ENCODE measurements at regions not wholly inside any gene's neighbourhood (a gene's known extent, or its start where the extent isn't known, plus 50 kb on each side); places are given as distances from the start of the nearest gene placed in this dataset.

GRCh38 chr12:87841935-87842334 is 187.3 kb downstream of the C12orf50 start:
- no peak overlapping the region for H3K4me3 ChIP-seq (ENCODE audit: low read depth, low read length)
- H3K4me1 ChIP-seq (ENCODE audit: control insufficient read depth, insufficient read depth, low read length) = peaks cover 6% of the 10 kb centered on the region
- no peaks in the 10 kb centered on the region for H3K27me3 ChIP-seq (ENCODE audit: control insufficient read depth, insufficient read depth, low read length)
- H3K36me3 ChIP-seq (ENCODE audit: control insufficient read depth, insufficient read depth, low read length) = no peaks in the 10 kb centered on the region
- H3K27ac ChIP-seq (ENCODE audit: low read depth, low read length) = no peak overlapping the region
- no peaks in the 10 kb centered on the region for H3K9me3 ChIP-seq (ENCODE audit: control insufficient read depth, insufficient read depth, low read depth, low read length)
- no peak overlapping the region for H3K9ac ChIP-seq (ENCODE audit: low read length)

- Histone ChIP-seq H3K9me3 (ENCODE audit: control insufficient read depth, insufficient read depth, low read depth, low read length) (no peaks in the 10 kb centered on the region), H3K27ac (ENCODE audit: low read depth, low read length) (no peak overlapping the region), H3K9ac (ENCODE audit: low read length) (no peak overlapping the region), H3K27me3 (ENCODE audit: control insufficient read depth, insufficient read depth, low read length) (no peaks in the 10 kb centered on the region), H3K4me3 (ENCODE audit: low read depth, low read length) (no peak overlapping the region), H3K4me1 (ENCODE audit: control insufficient read depth, insufficient read depth, low read length) (no peaks in the 10 kb centered on the region), H3K36me3 (ENCODE audit: control insufficient read depth, insufficient read depth, low read length) (no peaks in the 10 kb centered on the region)
These were observed 193.0 kb downstream of the C12orf50 start for GRCh38 chr12:87836190-87836589.

GRCh38 chr12:87828382-87828973 is 200.7 kb downstream of the C12orf50 start:
- no peak overlapping the region for H3K27ac ChIP-seq (ENCODE audit: low read depth, low read length)

GRCh38 chr12:87827638-87828264 is 201.4 kb downstream of the C12orf50 start:
- H3K36me3 ChIP-seq (ENCODE audit: control insufficient read depth, insufficient read depth, low read length) = no peaks in the 10 kb centered on the region

More at GRCh38 chr12:87828382-87828973, 200.7 kb downstream of the C12orf50 start:
- Histone ChIP-seq H3K27me3 (ENCODE audit: control insufficient read depth, insufficient read depth, low read length) (no peaks in the 10 kb centered on the region), H3K36me3 (ENCODE audit: control insufficient read depth, insufficient read depth, low read length) (no peaks in the 10 kb centered on the region), H3K9ac (ENCODE audit: low read length) (no peak overlapping the region), H3K9me3 (ENCODE audit: control insufficient read depth, insufficient read depth, low read depth, low read length) (no peaks in the 10 kb centered on the region), H3K4me1 (ENCODE audit: control insufficient read depth, insufficient read depth, low read length) (no peaks in the 10 kb centered on the region), H3K4me3 (ENCODE audit: low read depth, low read length) (no peak overlapping the region)

GRCh38 chr12:87822923-87823322 is 206.3 kb downstream of the C12orf50 start:
- no peaks in the 10 kb centered on the region for H3K9me3 ChIP-seq (ENCODE audit: control insufficient read depth, insufficient read depth, low read depth, low read length)
- no peaks in the 10 kb centered on the region; the same call in 1 of the 2 replicates for H3K4me1 ChIP-seq (ENCODE audit: control insufficient read depth, insufficient read depth, low read length)
- H3K27me3 ChIP-seq (ENCODE audit: control insufficient read depth, insufficient read depth, low read length) = no peaks in the 10 kb centered on the region
- H3K27ac ChIP-seq (ENCODE audit: low read depth, low read length) = no peak overlapping the region
- H3K4me3 ChIP-seq (ENCODE audit: low read depth, low read length) = no peak overlapping the region
- H3K9ac ChIP-seq (ENCODE audit: low read length) = no peak overlapping the region
- H3K36me3 ChIP-seq (ENCODE audit: control insufficient read depth, insufficient read depth, low read length) = no peaks in the 10 kb centered on the region

More at GRCh38 chr12:87827638-87828264, 201.4 kb downstream of the C12orf50 start:
- no peak overlapping the region for H3K27ac ChIP-seq (ENCODE audit: low read depth, low read length)
- no peaks in the 10 kb centered on the region for H3K27me3 ChIP-seq (ENCODE audit: control insufficient read depth, insufficient read depth, low read length)
- no peak overlapping the region for H3K4me3 ChIP-seq (ENCODE audit: low read depth, low read length)
- H3K4me1 ChIP-seq (ENCODE audit: control insufficient read depth, insufficient read depth, low read length) = no peaks in the 10 kb centered on the region
- H3K9me3 ChIP-seq (ENCODE audit: control insufficient read depth, insufficient read depth, low read depth, low read length) = no peaks in the 10 kb centered on the region
- no peak overlapping the region for H3K9ac ChIP-seq (ENCODE audit: low read length)

GRCh38 chr12:87820524-87821202 is 208.5 kb downstream of the C12orf50 start:
- Histone ChIP-seq H3K9ac (ENCODE audit: low read length) (no peak overlapping the region), H3K27ac (ENCODE audit: low read depth, low read length) (no peak overlapping the region), H3K4me1 (ENCODE audit: control insufficient read depth, insufficient read depth, low read length) (no peaks in the 10 kb centered on the region; the same call in 1 of the 2 replicates), H3K4me3 (ENCODE audit: low read depth, low read length) (no peak overlapping the region), H3K9me3 (ENCODE audit: control insufficient read depth, insufficient read depth, low read depth, low read length) (no peaks in the 10 kb centered on the region), H3K27me3 (ENCODE audit: control insufficient read depth, insufficient read depth, low read length) (no peaks in the 10 kb centered on the region), H3K36me3 (ENCODE audit: control insufficient read depth, insufficient read depth, low read length) (no peaks in the 10 kb centered on the region)

- no peaks in the 10 kb centered on the region for H3K9me3 ChIP-seq (ENCODE audit: control insufficient read depth, insufficient read depth, low read depth, low read length)
- H3K4me3 ChIP-seq (ENCODE audit: low read depth, low read length) = no peak overlapping the region
- H3K27ac ChIP-seq (ENCODE audit: low read depth, low read length) = no peak overlapping the region
- no peaks in the 10 kb centered on the region for H3K27me3 ChIP-seq (ENCODE audit: control insufficient read depth, insufficient read depth, low read length)
- no peaks in the 10 kb centered on the region; the same call in 1 of the 2 replicates for H3K4me1 ChIP-seq (ENCODE audit: control insufficient read depth, insufficient read depth, low read length)
- no peaks in the 10 kb centered on the region for H3K36me3 ChIP-seq (ENCODE audit: control insufficient read depth, insufficient read depth, low read length)
- no peak overlapping the region for H3K9ac ChIP-seq (ENCODE audit: low read length)
These were observed 210.8 kb downstream of the C12orf50 start for GRCh38 chr12:87818441-87818840.

GRCh38 chr12:87815771-87816585 is 213.2 kb downstream of the C12orf50 start:
- H3K36me3 ChIP-seq (ENCODE audit: control insufficient read depth, insufficient read depth, low read length) = no peaks in the 10 kb centered on the region
- H3K9ac ChIP-seq (ENCODE audit: low read length) = no peak overlapping the region
- no peaks in the 10 kb centered on the region for H3K27me3 ChIP-seq (ENCODE audit: control insufficient read depth, insufficient read depth, low read length)
- H3K27ac ChIP-seq (ENCODE audit: low read depth, low read length) = no peak overlapping the region
- H3K4me3 ChIP-seq (ENCODE audit: low read depth, low read length) = no peak overlapping the region
- H3K9me3 ChIP-seq (ENCODE audit: control insufficient read depth, insufficient read depth, low read depth, low read length) = no peaks in the 10 kb centered on the region
- H3K4me1 ChIP-seq (ENCODE audit: control insufficient read depth, insufficient read depth, low read length) = no peaks in the 10 kb centered on the region; the same call in 1 of the 2 replicates

GRCh38 chr12:87814625-87815024 is 214.6 kb downstream of the C12orf50 start:
- no peaks in the 10 kb centered on the region for H3K9me3 ChIP-seq (ENCODE audit: control insufficient read depth, insufficient read depth, low read depth, low read length)
- H3K4me1 ChIP-seq (ENCODE audit: control insufficient read depth, insufficient read depth, low read length) = no peaks in the 10 kb centered on the region
- H3K36me3 ChIP-seq (ENCODE audit: control insufficient read depth, insufficient read depth, low read length) = no peaks in the 10 kb centered on the region
- no peak overlapping the region for H3K27ac ChIP-seq (ENCODE audit: low read depth, low read length)
- H3K9ac ChIP-seq (ENCODE audit: low read length) = no peak overlapping the region
- no peak overlapping the region for H3K4me3 ChIP-seq (ENCODE audit: low read depth, low read length)
- no peaks in the 10 kb centered on the region for H3K27me3 ChIP-seq (ENCODE audit: control insufficient read depth, insufficient read depth, low read length)

GRCh38 chr12:87813476-87814234 is 215.5 kb downstream of the C12orf50 start:
- no peaks in the 10 kb centered on the region for H3K27me3 ChIP-seq (ENCODE audit: control insufficient read depth, insufficient read depth, low read length)
- no peaks in the 10 kb centered on the region for H3K4me1 ChIP-seq (ENCODE audit: control insufficient read depth, insufficient read depth, low read length)
- H3K9ac ChIP-seq (ENCODE audit: low read length) = no peak overlapping the region
- no peaks in the 10 kb centered on the region for H3K9me3 ChIP-seq (ENCODE audit: control insufficient read depth, insufficient read depth, low read depth, low read length)
- no peak overlapping the region for H3K27ac ChIP-seq (ENCODE audit: low read depth, low read length)
- H3K4me3 ChIP-seq (ENCODE audit: low read depth, low read length) = no peak overlapping the region
- H3K36me3 ChIP-seq (ENCODE audit: control insufficient read depth, insufficient read depth, low read length) = no peaks in the 10 kb centered on the region

All from HUES6 (cell line).